ENCODE measurements at regions not wholly inside any gene's neighbourhood (a gene's known extent, or its start where the extent isn't known, plus 50 kb on each side); places are given as distances from the start of the nearest gene placed in this dataset.

DNA sequence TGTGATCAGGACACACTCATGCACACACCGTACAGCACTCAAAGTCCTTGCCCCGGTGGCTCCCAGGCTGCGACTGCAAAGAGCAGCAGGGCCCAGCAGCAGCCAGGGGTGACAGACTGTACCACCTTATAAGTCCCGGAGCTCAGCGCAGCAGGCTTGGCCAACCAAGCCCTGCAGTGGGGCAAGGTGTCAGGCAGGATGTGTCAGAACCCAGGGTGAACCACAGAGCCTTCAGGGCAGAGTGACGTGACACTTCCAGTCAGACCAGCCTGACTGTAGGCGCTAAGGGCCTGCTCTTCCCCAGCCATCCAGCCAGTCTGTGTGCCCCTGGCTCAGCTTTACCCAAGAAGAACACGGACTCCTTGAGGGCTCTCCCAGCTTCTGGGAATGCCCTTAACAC is 204.1 kb downstream of the COPRS start:
- CTCF ChIA-PET, result no interaction called here
- H2AFZ ChIP-seq, result no peak overlapping the region
- intact Hi-C loops (cut with micrococcal nuclease; ENCODE audit: unreplicated experiment), result loop anchor here (10.0 kb wide), 1 partner anchor 100 kb away; no protein-coding TSS in a partner anchor

GRCh38 chr17:31653691-31654090 is 205.4 kb downstream of the COPRS start:
- Histone ChIP-seq H4K20me1 (ENCODE audit: insufficient read depth) (no peaks in the 10 kb centered on the region), H3K27ac (no peak overlapping the region), H3K9me2 (ENCODE audit: insufficient read depth) (no peaks in the 10 kb centered on the region), H3K36me3 (ENCODE audit: low read depth) (no peaks in the 10 kb centered on the region), H3K79me2 (ENCODE audit: low read depth) (no peaks in the 10 kb centered on the region), H3K4me1 (replicated peaks; ENCODE audit: insufficient read depth) (peaks cover 18% of the 10 kb centered on the region), H3F3A (ENCODE audit: insufficient read depth, low read depth) (peaks cover 5% of the 10 kb centered on the region; the same call in 1 of the 2 replicates), H3K4me2 (no peak overlapping the region), H3K27me3 (ENCODE audit: insufficient read depth, low read depth) (no peaks in the 10 kb centered on the region), H2AFZ (no peak overlapping the region), H3K4me3 (no peak overlapping the region), H3K9me3 (ENCODE audit: insufficient read depth, low read depth) (no peaks in the 10 kb centered on the region)
- no peak for DNase-seq
- BruUV-seq (replicated peaks), result no TSS peak
- intact Hi-C loops (cut with micrococcal nuclease; ENCODE audit: unreplicated experiment), result loop anchor here (10.0 kb wide), 1 partner anchor 99 kb away; no protein-coding TSS in a partner anchor
- ChIA-PET POLR2A (ENCODE audit: unreplicated experiment) (no interaction called here), CTCF (no interaction called here)
- no peak for TF ChIP-seq CTCF (conservative IDR thresholded peaks at IDR 0.05)
- TF ChIP-seq EZH2 (IDR thresholded peaks at IDR 0.05; ENCODE audit: low read depth), result no peak

More for the DNA sequence above, 204.1 kb downstream of the COPRS start:
- Histone ChIP-seq H3K4me1 (replicated peaks; ENCODE audit: insufficient read depth) (peaks cover 18% of the 10 kb centered on the region), H3K27ac (peak overlapping the region; percentile 56), H3K36me3 (ENCODE audit: low read depth) (no peaks in the 10 kb centered on the region), H3F3A (ENCODE audit: insufficient read depth, low read depth) (peaks cover 5% of the 10 kb centered on the region; the same call in 1 of the 2 replicates), H3K79me2 (ENCODE audit: low read depth) (no peaks in the 10 kb centered on the region), H3K27me3 (ENCODE audit: insufficient read depth, low read depth) (no peaks in the 10 kb centered on the region), H3K4me2 (peak overlapping the region; percentile 66), H3K9me2 (ENCODE audit: insufficient read depth) (no peaks in the 10 kb centered on the region), H3K4me3 (no peak overlapping the region), H3K9me3 (ENCODE audit: insufficient read depth, low read depth) (no peaks in the 10 kb centered on the region), H4K20me1 (ENCODE audit: insufficient read depth) (no peaks in the 10 kb centered on the region)
- POLR2A ChIA-PET (ENCODE audit: unreplicated experiment), result interaction anchor here (0.5 to 0.8 kb wide), 3 partner anchors 11 to 230 kb away, joined by 4 to 12 read pairs (median 6); no protein-coding TSS in a partner anchor
- DNase-seq, result peak; percentile 87 to 93
- TF ChIP-seq CTCF (conservative IDR thresholded peaks at IDR 0.05), result no peak
- TF ChIP-seq EZH2 (IDR thresholded peaks at IDR 0.05; ENCODE audit: low read depth), result no peak
- no TSS peak for BruUV-seq (replicated peaks)

DNA sequence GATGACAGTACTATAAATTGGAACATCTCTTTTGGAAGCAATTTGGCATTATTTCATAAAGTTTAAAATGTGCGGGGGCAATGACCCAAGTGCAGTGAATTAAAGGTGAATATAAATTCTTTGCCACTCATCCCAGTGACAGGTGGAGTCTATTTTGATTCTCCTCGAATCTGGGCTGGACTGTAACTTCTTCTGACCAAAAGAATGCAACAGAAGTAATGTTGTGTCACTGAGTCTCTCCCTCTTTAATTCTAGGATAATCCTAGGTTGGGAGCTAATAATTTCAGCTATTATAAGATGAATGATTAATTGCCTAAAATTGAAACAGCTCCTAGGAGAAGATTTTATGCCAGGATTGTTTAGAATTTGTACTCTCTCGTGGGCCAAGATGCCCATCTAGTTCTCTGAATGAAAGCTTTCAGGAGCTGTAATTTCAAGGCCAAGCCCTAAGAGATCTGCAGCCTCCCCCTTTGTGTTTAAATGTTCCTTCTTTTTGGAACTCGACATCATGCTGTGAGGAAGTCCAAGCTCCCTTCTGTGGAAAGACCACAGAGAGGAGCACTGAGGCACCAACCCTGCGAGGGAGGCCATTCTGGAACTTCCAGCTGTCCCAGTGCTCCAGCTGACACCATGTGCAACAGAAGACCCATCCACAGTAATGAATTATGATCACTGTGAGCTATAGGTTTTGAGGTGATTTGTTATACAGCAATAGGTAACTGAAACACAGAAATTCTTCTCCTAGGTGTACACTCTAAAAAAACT is 208.1 kb downstream of the COPRS start:
- no peak for DNase-seq
- Histone ChIP-seq H2AFZ (no peak overlapping the region), H3K27me3 (ENCODE audit: insufficient read depth, low read depth) (no peaks in the 10 kb centered on the region), H3K9me3 (ENCODE audit: insufficient read depth, low read depth) (peaks cover 4% of the 10 kb centered on the region; the same call in 1 of the 2 replicates), H3F3A (ENCODE audit: insufficient read depth, low read depth) (peaks cover 5% of the 10 kb centered on the region; the same call in 1 of the 2 replicates), H3K79me2 (ENCODE audit: low read depth) (no peaks in the 10 kb centered on the region), H3K4me1 (replicated peaks; ENCODE audit: insufficient read depth) (peaks cover 17% of the 10 kb centered on the region), H3K36me3 (ENCODE audit: low read depth) (no peaks in the 10 kb centered on the region), H3K9me2 (ENCODE audit: insufficient read depth) (no peaks in the 10 kb centered on the region), H3K4me3 (no peak overlapping the region), H3K27ac (no peak overlapping the region), H4K20me1 (ENCODE audit: insufficient read depth) (no peaks in the 10 kb centered on the region), H3K4me2 (no peak overlapping the region)
- CTCF ChIA-PET, result no interaction called here
- intact Hi-C loops (cut with micrococcal nuclease; ENCODE audit: unreplicated experiment), result loop anchor here (10.0 kb wide), 1 partner anchor 96 kb away; no protein-coding TSS in a partner anchor
- BruUV-seq (replicated peaks), result no TSS peak
- no peak for TF ChIP-seq CTCF (conservative IDR thresholded peaks at IDR 0.05)
- TF ChIP-seq EZH2 (IDR thresholded peaks at IDR 0.05; ENCODE audit: low read depth), result no peak
- POLR2A ChIA-PET (ENCODE audit: unreplicated experiment), result no interaction called here
